Adrenal gland (tissue), 9 donors: ENCODE measurements at regions not wholly inside any gene's neighbourhood (a gene's known extent, or its start where the extent isn't known, plus 50 kb on each side); places are given as distances from the start of the nearest gene placed in this dataset.

ENCODE experiments used
- DNase-seq, 7 donors: peaks; one replicate each; pipeline ENCODE4 v3.0.0-alpha.2; 2019 to 2020
- H3K27ac ChIP-seq, 5 donors: fragments of 200-600 bp; sonication (generic) in 4 of 5; 1 replicate in 3 of 5; 2 replicates in 2 of 5; pipeline versions ENCODE4 v1.5.1 to v1.8.0; 2016 to 2020; ENCODE audit warnings: mild to moderate bottlenecking in 1 of 5
- H3K27me3 ChIP-seq: fragments of 200-600 bp; 2 replicates; pipeline ENCODE4 v1.8.0; 2021
- H3K36me3 ChIP-seq, 2 donors: fragments of 200-600 bp; replicated peaks in 1 of 2; 1 replicate in 1 of 2; 2 replicates in 1 of 2; pipeline versions ENCODE4 v1.5.1 to v1.8.0; 2018 to 2022
- H3K4me1 ChIP-seq, 2 donors: fragments of 200-600 bp; replicated peaks in 1 of 2; 1 replicate in 1 of 2; 2 replicates in 1 of 2; pipeline versions ENCODE4 v1.5.1 to v1.8.0; 2018 to 2021
- H3K4me3 ChIP-seq, 4 donors: fragments of 200-600 bp; sonication (generic) in 3 of 4; one replicate each; pipeline ENCODE4 v1.5.1; 2016 to 2018
- H3K9me3 ChIP-seq, 3 donors: fragments of 200-600 bp; sonication (generic) in 1 of 3; replicated peaks in 1 of 3; 1 replicate in 2 of 3; 2 replicates in 1 of 3; pipeline versions ENCODE4 v1.5.1 to v1.8.0; 2016 to 2021
- POLR2A ChIP-seq, 2 donors: fragments of 450-650 bp; IDR thresholded peaks; one replicate each; pipeline ENCODE4 v1.6.1; 2017; ENCODE audit warnings: antibody characterized with exemption in 2 of 2, mild to moderate bottlenecking in 2 of 2, moderate library complexity in 1 of 2
- WGBS, 4 donors: extraction: QIAGEN DNeasy Blood & Tissue Kit in 2 of 4; methylation state at CpG; one replicate each; pipeline versions ENCODE4 v1.1.5 to v1.1.7; 2013 to 2017; 5-methylcytosine and 5-hydroxymethylcytosine counted together
- intact Hi-C, 2 donors: fragments of 100-400 bp; cut with DNase I; formaldehyde crosslinking; loops; one replicate each; pipeline versions ENCODE4 v1.14.1 to v1.15.0; 2022 to 2023
- TF ChIP-seq, protein P1 (sequence below), 6 experiments: fragments of 450-650 bp in 4 of 6; fragments of 200-600 bp in 2 of 6; sonication (generic) in 1 of 6; IDR thresholded peaks; 1 replicate in 5 of 6; 2 replicates in 1 of 6; pipeline versions ENCODE4 v1.5.1 to v1.8.0; 2016 to 2021; ENCODE audit warnings: antibody characterized with exemption in 6 of 6, mild to moderate bottlenecking in 2 of 6, moderate library complexity in 1 of 6
- donor health status: healthy with polysubstance abuse.
- donor health status: Bipolar disorder and iron deficiency.
- donor health status: DM: yes; HTN: yes; CAD: no.
- donor health status: DM: no; HTN: no; CAD: no.
- donor health status: DM: no; HTN: no; CAD: no.

- no peak for DNase-seq
- H3K9me3 ChIP-seq: no peaks in the 10 kb centered on the region
- TF ChIP-seq, protein P1, sequence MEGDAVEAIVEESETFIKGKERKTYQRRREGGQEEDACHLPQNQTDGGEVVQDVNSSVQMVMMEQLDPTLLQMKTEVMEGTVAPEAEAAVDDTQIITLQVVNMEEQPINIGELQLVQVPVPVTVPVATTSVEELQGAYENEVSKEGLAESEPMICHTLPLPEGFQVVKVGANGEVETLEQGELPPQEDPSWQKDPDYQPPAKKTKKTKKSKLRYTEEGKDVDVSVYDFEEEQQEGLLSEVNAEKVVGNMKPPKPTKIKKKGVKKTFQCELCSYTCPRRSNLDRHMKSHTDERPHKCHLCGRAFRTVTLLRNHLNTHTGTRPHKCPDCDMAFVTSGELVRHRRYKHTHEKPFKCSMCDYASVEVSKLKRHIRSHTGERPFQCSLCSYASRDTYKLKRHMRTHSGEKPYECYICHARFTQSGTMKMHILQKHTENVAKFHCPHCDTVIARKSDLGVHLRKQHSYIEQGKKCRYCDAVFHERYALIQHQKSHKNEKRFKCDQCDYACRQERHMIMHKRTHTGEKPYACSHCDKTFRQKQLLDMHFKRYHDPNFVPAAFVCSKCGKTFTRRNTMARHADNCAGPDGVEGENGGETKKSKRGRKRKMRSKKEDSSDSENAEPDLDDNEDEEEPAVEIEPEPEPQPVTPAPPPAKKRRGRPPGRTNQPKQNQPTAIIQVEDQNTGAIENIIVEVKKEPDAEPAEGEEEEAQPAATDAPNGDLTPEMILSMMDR (IDR thresholded peaks at IDR 0.05): no peak
- TF ChIP-seq POLR2A (IDR thresholded peaks at IDR 0.05): no peak
- H3K27ac ChIP-seq: no peak overlapping the region
- no peaks in the 10 kb centered on the region for H3K27me3 ChIP-seq
- 62 to 70% (median 68%) methylated on average over 15 of the region's 15 CpGs for WGBS, 4 donors
- no peak overlapping the region for H3K4me3 ChIP-seq
- H3K4me1 ChIP-seq: no peaks in the 10 kb centered on the region
- intact Hi-C loops: no loop called here
- no peaks in the 10 kb centered on the region for H3K36me3 ChIP-seq
These were observed 591.0 kb upstream of the PFKP start for GRCh38 chr10:2476218-2476811.

GRCh38 chr10:2475711-2476217, 591.6 kb upstream of the PFKP start:
- DNase-seq: no peak
- intact Hi-C loops: no loop called here
- Histone ChIP-seq H3K27me3 (no peaks in the 10 kb centered on the region), H3K4me1 (no peaks in the 10 kb centered on the region), H3K36me3 (no peaks in the 10 kb centered on the region), H3K4me3 (no peak overlapping the region), H3K27ac (no peak overlapping the region), H3K9me3 (no peaks in the 10 kb centered on the region)
- no peak for TF ChIP-seq POLR2A (IDR thresholded peaks at IDR 0.05)
- TF ChIP-seq, protein P1 (IDR thresholded peaks at IDR 0.05): no peak
- WGBS, 4 donors: 50 to 56% (median 52%) methylated on average over 6 of the region's 6 CpGs

GRCh38 chr10:2471811-2472210, 595.5 kb upstream of the PFKP start:
- no peak overlapping the region for H3K4me3 ChIP-seq
- no peak for TF ChIP-seq POLR2A (IDR thresholded peaks at IDR 0.05)
- TF ChIP-seq, protein P1 (IDR thresholded peaks at IDR 0.05): no peak
- no peak for DNase-seq
- intact Hi-C loops: no loop called here
- no peaks in the 10 kb centered on the region for H3K36me3 ChIP-seq
- no peaks in the 10 kb centered on the region for H3K4me1 ChIP-seq
- WGBS, 4 donors: 70 to 78% (median 75%) methylated on average over 1 of the region's 1 CpG
- no peaks in the 10 kb centered on the region for H3K9me3 ChIP-seq
- H3K27me3 ChIP-seq: no peaks in the 10 kb centered on the region
- no peak overlapping the region for H3K27ac ChIP-seq

DNA sequence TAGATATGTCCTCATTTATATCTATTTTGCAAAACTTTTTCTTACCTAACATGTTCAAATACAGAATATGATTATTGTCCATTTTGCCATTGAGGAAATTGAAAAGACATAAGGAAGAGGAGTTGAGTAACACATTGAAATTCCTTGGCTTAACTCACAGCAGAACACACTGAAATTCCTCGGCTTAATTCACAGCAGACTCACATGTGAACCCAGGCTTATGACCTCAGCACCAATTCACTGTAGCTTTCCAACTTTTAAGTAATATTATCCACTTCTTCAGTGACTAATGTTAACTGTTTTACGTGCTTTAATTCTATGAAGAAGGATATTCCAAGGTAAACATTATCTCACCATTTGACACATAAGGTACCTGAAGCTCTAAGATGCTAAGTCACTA, 597.5 kb upstream of the PFKP start:
- DNase-seq: no peak
- intact Hi-C loops: no loop called here
- no peaks in the 10 kb centered on the region for H3K27me3 ChIP-seq
- no peaks in the 10 kb centered on the region for H3K4me1 ChIP-seq
- TF ChIP-seq POLR2A (IDR thresholded peaks at IDR 0.05): no peak
- TF ChIP-seq, protein P1 (IDR thresholded peaks at IDR 0.05): no peak
- no peaks in the 10 kb centered on the region for H3K36me3 ChIP-seq
- no peaks in the 10 kb centered on the region for H3K9me3 ChIP-seq
- H3K4me3 ChIP-seq: no peak overlapping the region
- H3K27ac ChIP-seq: no peak overlapping the region
- WGBS, 4 donors: 47 to 68% (median 50%) methylated on average over 2 of the region's 2 CpGs
